ENCODE measurements at regions not wholly inside any gene's neighbourhood (a gene's known extent, or its start where the extent isn't known, plus 50 kb on each side); places are given as distances from the start of the nearest gene placed in this dataset.
"Not testable (repeated sequence)": the region's sequence is repeated elsewhere in the genome, so short reads cannot be mapped to it uniquely, and the experiment has no call there.

GRCh38 chr7:80082213-80082612, 52.4 kb upstream of the GNAI1 start:
- DNase-seq (ENCODE audit: insufficient read length, low spot score) (no peak), FAIRE-seq (no peak)

GRCh38 chr7:80078886-80079285, 55.7 kb upstream of the GNAI1 start:
- DNase-seq (ENCODE audit: insufficient read length, low spot score) (no peak), FAIRE-seq (no peak)

GRCh38 chr7:80078159-80078731, 56.4 kb upstream of the GNAI1 start:
- DNase-seq (ENCODE audit: insufficient read length, low spot score) (no peak), FAIRE-seq (no peak)

- FAIRE-seq (no peak), DNase-seq (ENCODE audit: insufficient read length, low spot score) (no peak)
Observed at GRCh38 chr7:80070391-80070790, 64.2 kb upstream of the GNAI1 start.

- FAIRE-seq (no peak), DNase-seq (ENCODE audit: insufficient read length, low spot score) (no peak)
Observed at GRCh38 chr7:80066639-80067038, 68.0 kb upstream of the GNAI1 start.

- FAIRE-seq (no peak), DNase-seq (ENCODE audit: insufficient read length, low spot score) (no peak)
Observed at GRCh38 chr7:80063834-80064233, 70.8 kb upstream of the GNAI1 start.

GRCh38 chr7:80060218-80060806, 74.3 kb upstream of the GNAI1 start:
- no peak for FAIRE-seq

GRCh38 chr7:80057488-80057887, 77.1 kb upstream of the GNAI1 start:
- FAIRE-seq (no peak), DNase-seq (ENCODE audit: insufficient read length, low spot score) (no peak)

More at GRCh38 chr7:80060218-80060806, 74.3 kb upstream of the GNAI1 start:
- DNase-seq (ENCODE audit: insufficient read length, low spot score), result no peak

- FAIRE-seq (no peak), DNase-seq (ENCODE audit: insufficient read length, low spot score) (no peak)
Observed at GRCh38 chr7:80054356-80054755, 80.3 kb upstream of the GNAI1 start.

- no peak for FAIRE-seq
- DNase-seq (ENCODE audit: insufficient read length, low spot score), result no peak
Observed at GRCh38 chr7:80053124-80053523, 81.5 kb upstream of the GNAI1 start.

GRCh38 chr7:80047856-80048459, 86.7 kb upstream of the GNAI1 start:
- no peak for FAIRE-seq
- DNase-seq (ENCODE audit: insufficient read length, low spot score), result no peak

GRCh38 chr7:80047032-80047431, 87.6 kb upstream of the GNAI1 start:
- DNase-seq (ENCODE audit: insufficient read length, low spot score) (no peak), FAIRE-seq (no peak)

GRCh38 chr7:80044796-80045195, 89.8 kb upstream of the GNAI1 start:
- FAIRE-seq (no peak), DNase-seq (ENCODE audit: insufficient read length, low spot score) (no peak)

GRCh38 chr7:80040752-80041151, 93.9 kb upstream of the GNAI1 start:
- FAIRE-seq (no peak), DNase-seq (ENCODE audit: insufficient read length, low spot score) (no peak)

GRCh38 chr7:80040335-80040734, 94.3 kb upstream of the GNAI1 start:
- DNase-seq (ENCODE audit: insufficient read length, low spot score), result no peak
- no peak for FAIRE-seq

- FAIRE-seq, result no peak
- no peak for DNase-seq (ENCODE audit: insufficient read length, low spot score)
Observed at GRCh38 chr7:80039251-80039884, 95.3 kb upstream of the GNAI1 start.

- no peak for DNase-seq (ENCODE audit: insufficient read length, low spot score)
- FAIRE-seq, result no peak
Observed at GRCh38 chr7:80037689-80038088, 96.9 kb upstream of the GNAI1 start.

GRCh38 chr7:80036107-80036506, 98.5 kb upstream of the GNAI1 start:
- no peak for DNase-seq (ENCODE audit: insufficient read length, low spot score)
- FAIRE-seq, result no peak

GRCh38 chr7:80028717-80029116, 105.9 kb upstream of the GNAI1 start:
- no peak for FAIRE-seq

GRCh38 chr7:80027611-80028173, 106.9 kb upstream of the GNAI1 start:
- DNase-seq (ENCODE audit: insufficient read length, low spot score) (no peak), FAIRE-seq (no peak)

More at GRCh38 chr7:80028717-80029116, 105.9 kb upstream of the GNAI1 start:
- no peak for DNase-seq (ENCODE audit: insufficient read length, low spot score)

GRCh38 chr7:80026766-80027165, 107.9 kb upstream of the GNAI1 start:
- FAIRE-seq, result no peak

GRCh38 chr7:80020277-80020676, 114.4 kb upstream of the GNAI1 start:
- FAIRE-seq, result not testable (repeated sequence)

More at GRCh38 chr7:80026766-80027165, 107.9 kb upstream of the GNAI1 start:
- DNase-seq (ENCODE audit: insufficient read length, low spot score), result no peak

More at GRCh38 chr7:80020277-80020676, 114.4 kb upstream of the GNAI1 start:
- DNase-seq (ENCODE audit: insufficient read length, low spot score), result not testable (repeated sequence)
